Neural cell (in vitro differentiated cells): ENCODE measurements at regions not wholly inside any gene's neighbourhood (a gene's known extent, or its start where the extent isn't known, plus 50 kb on each side); places are given as distances from the start of the nearest gene placed in this dataset.

ENCODE experiments used
- CTCF ChIP-seq: fragments of 450-650 bp; IDR thresholded peaks from 2 replicates; pipeline ENCODE4 v1.5.1; 2014; ENCODE audit warnings: antibody characterized with exemption, mild to moderate bottlenecking, moderate library complexity; ENCODE audit not compliant: poor library complexity, severe bottlenecking
- POLR2AphosphoS5 ChIP-seq: IDR thresholded peaks from 2 replicates; pipeline ENCODE4 v1.6.1; 2012
- TAF1 ChIP-seq: IDR thresholded peaks from 2 replicates; pipeline ENCODE4 v1.6.1; 2012; ENCODE audit warnings: low read depth

- no peak for TF ChIP-seq POLR2AphosphoS5
- no peak for TF ChIP-seq CTCF
- TF ChIP-seq TAF1 = no peak
Observed at GRCh38 chr14:43790681-43791080, 716.4 kb downstream of the FSCB start.
